22Rv1 (cell line): ENCODE measurements at regions not wholly inside any gene's neighbourhood (a gene's known extent, or its start where the extent isn't known, plus 50 kb on each side); places are given as distances from the start of the nearest gene placed in this dataset.

ENCODE experiments used
- ZFX ChIP-seq: fragments of 450-650 bp; IDR thresholded peaks from 2 replicates; pipeline ENCODE4 v1.6.1; 2017; ENCODE audit warnings: antibody characterized with exemption, borderline replicate concordance
- TF ChIP-seq, protein P1 (sequence below): fragments of 450-650 bp; IDR thresholded peaks from 2 replicates; pipeline ENCODE4 v1.5.1; 2017; ENCODE audit warnings: mild to moderate bottlenecking

DNA sequence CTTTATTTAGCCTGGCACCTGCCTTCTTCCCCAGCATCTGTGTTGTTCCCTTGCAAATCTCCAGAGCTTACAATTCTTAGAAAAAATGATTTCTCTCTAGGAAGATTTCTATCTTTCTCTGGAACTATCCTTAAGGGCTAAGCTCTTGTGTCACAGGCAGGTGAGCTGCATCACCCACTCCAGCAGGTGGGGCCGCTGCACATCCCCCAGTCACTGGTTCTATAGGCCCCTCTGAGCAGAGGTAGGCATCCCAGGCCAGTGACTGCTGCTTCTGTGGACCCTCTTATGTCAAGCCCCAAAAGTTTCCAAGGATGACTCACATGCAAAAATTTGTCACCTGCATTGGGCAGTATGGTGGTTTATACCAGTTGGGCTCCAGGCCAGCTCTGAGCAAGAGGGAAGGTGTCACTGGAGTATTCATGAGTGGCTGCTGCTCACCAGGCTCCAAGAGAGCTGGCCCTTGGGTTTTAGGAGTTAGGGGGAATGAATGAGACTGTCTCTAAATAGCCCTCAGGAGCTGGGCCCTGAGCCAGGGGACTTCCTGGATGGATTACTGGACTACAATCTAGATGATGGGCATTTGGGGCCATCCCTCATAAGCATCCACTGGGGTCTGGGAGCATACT lies 208.1 kb upstream of the EOLA2 start:
- TF ChIP-seq, protein P1, sequence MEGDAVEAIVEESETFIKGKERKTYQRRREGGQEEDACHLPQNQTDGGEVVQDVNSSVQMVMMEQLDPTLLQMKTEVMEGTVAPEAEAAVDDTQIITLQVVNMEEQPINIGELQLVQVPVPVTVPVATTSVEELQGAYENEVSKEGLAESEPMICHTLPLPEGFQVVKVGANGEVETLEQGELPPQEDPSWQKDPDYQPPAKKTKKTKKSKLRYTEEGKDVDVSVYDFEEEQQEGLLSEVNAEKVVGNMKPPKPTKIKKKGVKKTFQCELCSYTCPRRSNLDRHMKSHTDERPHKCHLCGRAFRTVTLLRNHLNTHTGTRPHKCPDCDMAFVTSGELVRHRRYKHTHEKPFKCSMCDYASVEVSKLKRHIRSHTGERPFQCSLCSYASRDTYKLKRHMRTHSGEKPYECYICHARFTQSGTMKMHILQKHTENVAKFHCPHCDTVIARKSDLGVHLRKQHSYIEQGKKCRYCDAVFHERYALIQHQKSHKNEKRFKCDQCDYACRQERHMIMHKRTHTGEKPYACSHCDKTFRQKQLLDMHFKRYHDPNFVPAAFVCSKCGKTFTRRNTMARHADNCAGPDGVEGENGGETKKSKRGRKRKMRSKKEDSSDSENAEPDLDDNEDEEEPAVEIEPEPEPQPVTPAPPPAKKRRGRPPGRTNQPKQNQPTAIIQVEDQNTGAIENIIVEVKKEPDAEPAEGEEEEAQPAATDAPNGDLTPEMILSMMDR: peak; percentile 31
- TF ChIP-seq ZFX: no peak
